ENCODE measurements at regions not wholly inside any gene's neighbourhood (a gene's known extent, or its start where the extent isn't known, plus 50 kb on each side); places are given as distances from the start of the nearest gene placed in this dataset.
"Not testable (repeated sequence)": the region's sequence is repeated elsewhere in the genome, so short reads cannot be mapped to it uniquely, and the experiment has no call there.

DNA sequence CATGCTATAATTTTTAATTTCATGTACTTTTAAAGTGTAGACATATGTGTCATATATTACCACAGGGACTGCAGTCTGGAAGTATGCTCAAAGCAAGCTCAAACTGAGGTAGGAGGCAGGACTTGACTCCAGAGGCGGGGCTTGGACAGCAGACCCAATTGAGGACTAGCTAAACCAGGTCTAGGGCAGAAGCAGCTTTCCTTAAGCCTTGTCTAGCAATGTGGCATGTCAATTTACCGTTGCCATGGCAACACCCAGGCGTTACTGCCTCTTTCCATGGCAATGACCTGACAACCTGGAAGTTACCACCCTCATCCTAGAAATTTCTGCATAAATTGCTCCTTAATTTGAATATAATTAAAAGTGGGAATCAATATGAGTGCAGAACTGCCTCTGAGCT lies 249.2 kb upstream of the CXorf66 start:
- TF ChIP-seq, protein P1, sequence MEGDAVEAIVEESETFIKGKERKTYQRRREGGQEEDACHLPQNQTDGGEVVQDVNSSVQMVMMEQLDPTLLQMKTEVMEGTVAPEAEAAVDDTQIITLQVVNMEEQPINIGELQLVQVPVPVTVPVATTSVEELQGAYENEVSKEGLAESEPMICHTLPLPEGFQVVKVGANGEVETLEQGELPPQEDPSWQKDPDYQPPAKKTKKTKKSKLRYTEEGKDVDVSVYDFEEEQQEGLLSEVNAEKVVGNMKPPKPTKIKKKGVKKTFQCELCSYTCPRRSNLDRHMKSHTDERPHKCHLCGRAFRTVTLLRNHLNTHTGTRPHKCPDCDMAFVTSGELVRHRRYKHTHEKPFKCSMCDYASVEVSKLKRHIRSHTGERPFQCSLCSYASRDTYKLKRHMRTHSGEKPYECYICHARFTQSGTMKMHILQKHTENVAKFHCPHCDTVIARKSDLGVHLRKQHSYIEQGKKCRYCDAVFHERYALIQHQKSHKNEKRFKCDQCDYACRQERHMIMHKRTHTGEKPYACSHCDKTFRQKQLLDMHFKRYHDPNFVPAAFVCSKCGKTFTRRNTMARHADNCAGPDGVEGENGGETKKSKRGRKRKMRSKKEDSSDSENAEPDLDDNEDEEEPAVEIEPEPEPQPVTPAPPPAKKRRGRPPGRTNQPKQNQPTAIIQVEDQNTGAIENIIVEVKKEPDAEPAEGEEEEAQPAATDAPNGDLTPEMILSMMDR (IDR thresholded peaks at IDR 0.05), result not testable (repeated sequence)
- TF ChIP-seq POLR2A, EP300 (IDR thresholded peaks at IDR 0.05): not testable (repeated sequence)
